Heart left ventricle (tissue), 16 donors: ENCODE measurements at regions not wholly inside any gene's neighbourhood (a gene's known extent, or its start where the extent isn't known, plus 50 kb on each side); places are given as distances from the start of the nearest gene placed in this dataset.
"Not testable (repeated sequence)": the region's sequence is repeated elsewhere in the genome, so short reads cannot be mapped to it uniquely, and the experiment has no call there.

Source experiments
- ATAC-seq, 4 donors: fragments of 200-7000 bp; cut with Tn5 transposase; one replicate each; pipeline ENCODE4 v1.9.1; 2020 to 2022; ENCODE audit warnings: moderate library complexity in 4 of 4, mild to moderate bottlenecking in 3 of 4, moderate number of reproducible peaks in 1 of 4
- DNase-seq, 5 donors: peaks; one replicate each; pipeline ENCODE4 v3.0.0-alpha.2; 2020
- H3K27ac ChIP-seq, 12 donors: fragments of 200-600 bp; sonication (generic) in 4 of 12; one replicate each; pipeline versions ENCODE4 v1.5.0 to v1.8.0; 2016 to 2022; ENCODE audit warnings: mild to moderate bottlenecking in 2 of 12
- H3K27me3 ChIP-seq, 9 donors: fragments of 200-600 bp; sonication (generic) in 2 of 9; one replicate each; pipeline versions ENCODE4 v1.5.1 to v1.8.0; 2016 to 2022; ENCODE audit warnings: mild to moderate bottlenecking in 3 of 9
- H3K36me3 ChIP-seq, 9 donors: fragments of 200-600 bp; sonication (generic) in 2 of 9; one replicate each; pipeline versions ENCODE4 v1.5.0 to v1.8.0; 2018 to 2022; ENCODE audit warnings: mild to moderate bottlenecking in 2 of 9
- H3K4me1 ChIP-seq, 12 donors: fragments of 200-600 bp; sonication (generic) in 4 of 12; one replicate each; pipeline versions ENCODE4 v1.5.0 to v1.8.0; 2016 to 2022; ENCODE audit warnings: mild to moderate bottlenecking in 3 of 12
- H3K4me3 ChIP-seq, 12 donors: fragments of 200-600 bp; sonication (generic) in 4 of 12; one replicate each; pipeline versions ENCODE4 v1.5.0 to v1.8.0; 2017 to 2022; ENCODE audit warnings: mild to moderate bottlenecking in 9 of 12, moderate library complexity in 4 of 12
- H3K9me3 ChIP-seq, 12 donors: fragments of 200-600 bp; sonication (generic) in 4 of 12; one replicate each; pipeline versions ENCODE4 v1.5.0 to v1.8.0; 2016 to 2022; ENCODE audit warnings: mild to moderate bottlenecking in 1 of 12
- POLR2A ChIP-seq, 2 donors: fragments of 450-650 bp; IDR thresholded peaks; one replicate each; pipeline ENCODE4 v1.6.1; 2017; ENCODE audit warnings: antibody characterized with exemption in 2 of 2, mild to moderate bottlenecking in 2 of 2, moderate library complexity in 2 of 2
- WGBS, 4 donors: extraction: QIAGEN DNeasy Blood & Tissue Kit in 2 of 4; methylation state at CpG; one replicate each; pipeline versions ENCODE4 v1.1.5 to v1.1.7; 2013 to 2018; 5-methylcytosine and 5-hydroxymethylcytosine counted together
- intact Hi-C, 10 donors: fragments of 100-400 bp; cut with DNase I; formaldehyde crosslinking; loops; one replicate each; pipeline versions ENCODE4 v1.11.1 to v1.14.2; 2022
- TF ChIP-seq, protein P1 (sequence below), 12 donors: fragments of 200-600 bp; sonication (generic) in 4 of 12; IDR thresholded peaks; one replicate each; pipeline versions ENCODE4 v1.5.0 to v1.8.0; 2018 to 2022; ENCODE audit warnings: antibody characterized with exemption in 12 of 12, mild to moderate bottlenecking in 5 of 12
- donor health status: ischemic (EF 13 %, LVEDD 7.1; RV severe dilation, severe dysfunction).
- donor health status: healthy with polysubstance abuse.
- donor health status: DM: no; HTN: yes; CAD: no.
- donor health status: DM: no; HTN: no; CAD: no.
- donor health status: ischemic (EF 25% LVEDD 6.9; RV normal size, moderate dysfunction).
- donor health status: ischemic (EF 25% LVEDD 5.7; RV mildly dilated, moderate dysfunction).
- donor health status: healthy.
- donor health status: DM: yes; HTN: yes; CAD: no.
- donor health status: ischemic (EF 35%, LVEDD 5.7; RV mildly dilated, moderate dysfunction).
- donor health status: nonischemic (EF 11% LVEDD 7.7; RV severe dilation, severe dysfunction).
- donor health status: DM: yes; HTN: yes; CAD: no.
- donor health status: PGD.
- donor health status: ischemic (EF 29% LVEDD 5.4; RV normal size, mild dysfunction).
- donor health status: nonischemic (EF 23%, LVEDD 6.1; RV moderate dilation, normal function).

GRCh38 chr3:182142928-182143327, 431.2 kb downstream of the SOX2 start:
- H3K36me3 ChIP-seq, result no peaks in the 10 kb centered on the region
- peaks cover 0 to 4% (median 0%) of the 10 kb centered on the region in 9 donors for H3K27me3 ChIP-seq
- 10 to 19% (median 12%) methylated on average over 2 of the region's 2 CpGs for WGBS, 4 donors
- TF ChIP-seq POLR2A (IDR thresholded peaks at IDR 0.05), result no peak
- TF ChIP-seq, protein P1, sequence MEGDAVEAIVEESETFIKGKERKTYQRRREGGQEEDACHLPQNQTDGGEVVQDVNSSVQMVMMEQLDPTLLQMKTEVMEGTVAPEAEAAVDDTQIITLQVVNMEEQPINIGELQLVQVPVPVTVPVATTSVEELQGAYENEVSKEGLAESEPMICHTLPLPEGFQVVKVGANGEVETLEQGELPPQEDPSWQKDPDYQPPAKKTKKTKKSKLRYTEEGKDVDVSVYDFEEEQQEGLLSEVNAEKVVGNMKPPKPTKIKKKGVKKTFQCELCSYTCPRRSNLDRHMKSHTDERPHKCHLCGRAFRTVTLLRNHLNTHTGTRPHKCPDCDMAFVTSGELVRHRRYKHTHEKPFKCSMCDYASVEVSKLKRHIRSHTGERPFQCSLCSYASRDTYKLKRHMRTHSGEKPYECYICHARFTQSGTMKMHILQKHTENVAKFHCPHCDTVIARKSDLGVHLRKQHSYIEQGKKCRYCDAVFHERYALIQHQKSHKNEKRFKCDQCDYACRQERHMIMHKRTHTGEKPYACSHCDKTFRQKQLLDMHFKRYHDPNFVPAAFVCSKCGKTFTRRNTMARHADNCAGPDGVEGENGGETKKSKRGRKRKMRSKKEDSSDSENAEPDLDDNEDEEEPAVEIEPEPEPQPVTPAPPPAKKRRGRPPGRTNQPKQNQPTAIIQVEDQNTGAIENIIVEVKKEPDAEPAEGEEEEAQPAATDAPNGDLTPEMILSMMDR (IDR thresholded peaks at IDR 0.05), result no peak
- ATAC-seq (no peak), DNase-seq (no peak)
- no peaks in the 10 kb centered on the region for H3K9me3 ChIP-seq
- intact Hi-C loops, result no loop called here
- H3K4me1 ChIP-seq, result no peaks in the 10 kb centered on the region
- no peak overlapping the region for H3K27ac ChIP-seq
- no peak overlapping the region for H3K4me3 ChIP-seq

- no peaks in the 10 kb centered on the region for H3K36me3 ChIP-seq
- TF ChIP-seq, protein P1 (IDR thresholded peaks at IDR 0.05), result no peak
- TF ChIP-seq POLR2A (IDR thresholded peaks at IDR 0.05), result no peak
- no peak overlapping the region for H3K27ac ChIP-seq
- no peak overlapping the region for H3K4me3 ChIP-seq
- no peaks in the 10 kb centered on the region for H3K9me3 ChIP-seq
- WGBS, 4 donors, result 46 to 52% (median 50%) methylated on average over 2 of the region's 2 CpGs
- no peak for DNase-seq
- ATAC-seq, result no peak
- peaks cover 0 to 4% (median 0%) of the 10 kb centered on the region in 9 donors for H3K27me3 ChIP-seq
- no peaks in the 10 kb centered on the region for H3K4me1 ChIP-seq
- intact Hi-C loops, result no loop called here
Observed at GRCh38 chr3:182143903-182144302, 432.2 kb downstream of the SOX2 start.

GRCh38 chr3:182148360-182148759, 436.6 kb downstream of the SOX2 start:
- Histone ChIP-seq H3K27me3 (peaks cover 0 to 4% (median 0%) of the 10 kb centered on the region in 9 donors), H3K9me3 (peaks cover 0 to 17% (median 0%) of the 10 kb centered on the region in 12 donors), H3K27ac (no peak overlapping the region), H3K4me3 (no peak overlapping the region), H3K4me1 (no peaks in the 10 kb centered on the region), H3K36me3 (no peaks in the 10 kb centered on the region)
- no peak for DNase-seq
- 62 to 75% (median 66%) methylated on average over 3 of the region's 3 CpGs for WGBS, 4 donors
- intact Hi-C loops, result no loop called here
- TF ChIP-seq POLR2A (IDR thresholded peaks at IDR 0.05), result no peak
- no peak for ATAC-seq

GRCh38 chr3:182149594-182149993, 437.9 kb downstream of the SOX2 start:
- WGBS, 4 donors, result 74 to 78% (median 76%) methylated on average over 3 of the region's 3 CpGs
- H3K27me3 ChIP-seq, result no peaks in the 10 kb centered on the region
- no peak overlapping the region for H3K27ac ChIP-seq
- peaks cover 0 to 17% (median 0%) of the 10 kb centered on the region in 12 donors for H3K9me3 ChIP-seq
- DNase-seq (no peak), ATAC-seq (no peak)
- intact Hi-C loops, result no loop called here
- no peak overlapping the region for H3K4me3 ChIP-seq
- TF ChIP-seq, protein P1 (IDR thresholded peaks at IDR 0.05), result no peak
- TF ChIP-seq POLR2A (IDR thresholded peaks at IDR 0.05), result no peak
- no peaks in the 10 kb centered on the region for H3K36me3 ChIP-seq
- no peaks in the 10 kb centered on the region for H3K4me1 ChIP-seq

DNA sequence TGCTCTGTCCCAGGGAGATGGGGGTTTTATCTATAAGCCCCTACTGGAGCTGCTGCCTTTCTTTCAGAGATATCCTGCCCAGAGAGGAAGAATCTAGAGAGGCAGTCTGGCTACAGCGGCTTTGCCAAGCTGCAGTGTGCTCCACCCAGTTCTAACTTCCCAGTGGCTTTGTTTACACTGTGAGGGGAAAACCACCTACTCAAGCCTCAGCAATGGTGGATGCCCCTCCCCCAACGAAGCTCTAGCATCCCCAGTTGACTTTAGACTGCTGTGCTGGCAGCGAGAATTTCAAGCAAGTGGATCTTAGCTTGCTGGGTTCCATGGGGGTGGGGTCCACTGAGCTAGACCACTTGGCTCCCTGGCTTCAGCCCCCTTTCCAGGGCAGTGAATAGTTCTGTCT, 444.6 kb downstream of the SOX2 start:
- H3K27ac ChIP-seq, ATAC-seq, H3K4me1 ChIP-seq, H3K4me3 ChIP-seq, DNase-seq, H3K9me3 ChIP-seq, intact Hi-C loops, H3K36me3 ChIP-seq, H3K27me3 ChIP-seq: not testable (repeated sequence)
- WGBS, 4 donors, result 35 to 65% (median 63%) methylated on average over 2 to 3 of the region's 3 CpGs
